ENCODE measurements at regions not wholly inside any gene's neighbourhood (a gene's known extent, or its start where the extent isn't known, plus 50 kb on each side); places are given as distances from the start of the nearest gene placed in this dataset.

DNA sequence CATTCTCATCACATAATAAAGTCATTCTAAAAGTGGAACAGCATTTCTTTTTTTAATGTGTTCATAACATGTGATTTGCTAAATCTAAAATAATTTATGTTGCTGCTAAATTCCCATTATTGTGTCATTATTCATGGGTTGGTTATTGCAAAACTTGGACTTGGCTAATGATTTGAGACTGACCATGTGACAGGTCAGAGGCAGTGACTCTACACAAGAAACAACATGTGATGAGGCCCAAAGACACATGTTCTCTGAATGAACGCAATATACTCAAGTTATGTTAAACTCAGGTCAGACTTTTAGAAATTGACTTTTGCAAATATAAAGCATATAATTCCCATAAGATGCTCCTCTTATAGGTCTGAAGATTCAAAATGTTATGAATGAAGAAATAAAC lies 566.1 kb downstream of the TBL1XR1 start:
- Histone ChIP-seq H3K79me2 (ENCODE audit: insufficient read depth) (no peaks in the 10 kb centered on the region), H3K9ac (no peak overlapping the region), H3K4me2 (no peak overlapping the region), H3K9me2 (no peaks in the 10 kb centered on the region), H3K27me3 (ENCODE audit: insufficient read depth) (no peaks in the 10 kb centered on the region), H3K9me3 (no peaks in the 10 kb centered on the region), H3K27ac (ENCODE audit: low read depth in 2 of 2, low read length in 1 of 2) (no peak overlapping the region), H3K4me3 (ENCODE audit: low read depth in 2 of 2, low read length in 1 of 2) (no peak overlapping the region), H4K20me1 (ENCODE audit: insufficient read depth) (no peaks in the 10 kb centered on the region), H3K36me3 (replicated peaks in 1 of 2; ENCODE audit: control insufficient read depth in 1 of 2, insufficient read depth in 2 of 2, low read length in 1 of 2) (no peaks in the 10 kb centered on the region), H3K4me1 (ENCODE audit: control insufficient read depth in 1 of 2, insufficient read depth in 2 of 2, low read depth in 1 of 2, low read length in 1 of 2) (no peaks in the 10 kb centered on the region; a peak in 1 of 4 replicates), H3F3A (replicated peaks; ENCODE audit: insufficient read depth) (no peaks in the 10 kb centered on the region), H2AFZ (ENCODE audit: low read depth) (no peak overlapping the region)
- no peak for DNase-seq
- TF ChIP-seq EP300 (IDR thresholded peaks at IDR 0.05; ENCODE audit: borderline replicate concordance in 1 of 2, low read depth in 1 of 2, low read length in 1 of 2), result no peak
- no peak for TF ChIP-seq ZBTB33 (IDR thresholded peaks at IDR 0.05; ENCODE audit: borderline replicate concordance, low read depth)
- TF ChIP-seq RCOR1 (IDR thresholded peaks at IDR 0.05; ENCODE audit: low read length), result no peak
- TF ChIP-seq, protein P1, sequence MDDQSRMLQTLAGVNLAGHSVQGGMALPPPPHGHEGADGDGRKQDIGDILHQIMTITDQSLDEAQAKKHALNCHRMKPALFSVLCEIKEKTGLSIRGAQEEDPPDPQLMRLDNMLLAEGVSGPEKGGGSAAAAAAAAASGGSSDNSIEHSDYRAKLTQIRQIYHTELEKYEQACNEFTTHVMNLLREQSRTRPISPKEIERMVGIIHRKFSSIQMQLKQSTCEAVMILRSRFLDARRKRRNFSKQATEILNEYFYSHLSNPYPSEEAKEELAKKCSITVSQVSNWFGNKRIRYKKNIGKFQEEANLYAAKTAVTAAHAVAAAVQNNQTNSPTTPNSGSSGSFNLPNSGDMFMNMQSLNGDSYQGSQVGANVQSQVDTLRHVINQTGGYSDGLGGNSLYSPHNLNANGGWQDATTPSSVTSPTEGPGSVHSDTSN (IDR thresholded peaks at IDR 0.05), result no peak
- no peak for TF ChIP-seq FOSL2 (IDR thresholded peaks at IDR 0.05; ENCODE audit: borderline replicate concordance, low read depth)
- TF ChIP-seq MEF2A (IDR thresholded peaks at IDR 0.05; ENCODE audit: borderline replicate concordance, low read depth), result no peak
- no peak for TF ChIP-seq RAD21 (IDR thresholded peaks at IDR 0.05; ENCODE audit: low read length)
- no peak for TF ChIP-seq JUND (IDR thresholded peaks at IDR 0.05)
- no peak for TF ChIP-seq SMC3 (IDR thresholded peaks at IDR 0.05; ENCODE audit: low read depth, low read length)
- ChIA-PET POLR2A (no interaction called here), CTCF (no interaction called here)
- WGBS (ENCODE audit: low lambda C conversion rate), result 65% methylated on average over 1 of the region's 1 CpG

DNA sequence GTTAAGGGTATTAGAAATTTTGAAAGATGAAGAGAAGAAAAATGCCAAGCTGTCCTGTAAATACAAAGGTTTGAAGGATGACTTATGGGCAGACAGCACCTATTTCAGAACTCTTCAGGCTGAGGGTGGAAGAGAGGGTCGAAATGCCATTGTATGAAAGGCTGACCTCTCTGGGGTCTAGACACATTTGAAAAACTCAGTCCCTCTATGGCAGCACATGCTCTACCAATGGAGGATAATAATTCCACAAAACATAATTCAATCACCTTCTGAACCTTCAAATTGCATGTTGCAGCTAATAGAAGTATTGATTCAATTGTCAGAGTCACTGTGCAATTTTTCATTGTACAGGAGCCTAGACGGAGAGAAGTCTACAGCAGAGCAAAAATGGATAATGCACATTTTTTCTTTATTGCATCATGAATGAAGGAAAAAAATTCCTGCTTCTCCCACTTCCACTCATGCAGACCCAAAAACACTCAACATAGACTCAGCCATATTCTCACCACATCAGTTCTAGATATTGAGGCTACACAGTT lies 569.1 kb downstream of the TBL1XR1 start:
- CTCF ChIA-PET, result no interaction called here
- 33% methylated on average over 2 of the region's 2 CpGs for WGBS (ENCODE audit: low lambda C conversion rate)

More for the DNA sequence above, 569.1 kb downstream of the TBL1XR1 start:
- Histone ChIP-seq H2AFZ (ENCODE audit: low read depth) (no peak overlapping the region), H3K36me3 (replicated peaks in 1 of 2; ENCODE audit: control insufficient read depth in 1 of 2, insufficient read depth in 2 of 2, low read length in 1 of 2) (no peaks in the 10 kb centered on the region), H3K4me2 (no peak overlapping the region), H3K9me2 (no peaks in the 10 kb centered on the region), H3F3A (replicated peaks; ENCODE audit: insufficient read depth) (no peaks in the 10 kb centered on the region), H3K4me1 (ENCODE audit: control insufficient read depth in 1 of 2, insufficient read depth in 2 of 2, low read depth in 1 of 2, low read length in 1 of 2) (no peaks in the 10 kb centered on the region), H3K27ac (ENCODE audit: low read depth in 2 of 2, low read length in 1 of 2) (no peak overlapping the region), H3K9ac (no peak overlapping the region), H3K9me3 (no peaks in the 10 kb centered on the region), H3K4me3 (ENCODE audit: low read depth in 2 of 2, low read length in 1 of 2) (no peak overlapping the region), H3K79me2 (ENCODE audit: insufficient read depth) (no peaks in the 10 kb centered on the region), H3K27me3 (ENCODE audit: insufficient read depth) (no peaks in the 10 kb centered on the region), H4K20me1 (ENCODE audit: insufficient read depth) (no peaks in the 10 kb centered on the region)
- no peak for TF ChIP-seq SIN3A (IDR thresholded peaks at IDR 0.05; ENCODE audit: borderline replicate concordance, low read depth, low read length)
- TF ChIP-seq NFIC (IDR thresholded peaks at IDR 0.05; ENCODE audit: borderline replicate concordance), result no peak
- TF ChIP-seq, protein P1 (IDR thresholded peaks at IDR 0.05), result no peak
- TF ChIP-seq MXI1 (IDR thresholded peaks at IDR 0.05; ENCODE audit: low read depth, low read length), result no peak
- no peak for DNase-seq
- POLR2A ChIA-PET, result no interaction called here

Measured in SK-N-SH (cell line).